ENCODE measurements at regions not wholly inside any gene's neighbourhood (a gene's known extent, or its start where the extent isn't known, plus 50 kb on each side); places are given as distances from the start of the nearest gene placed in this dataset.

- DNase-seq (ENCODE audit: low read depth): no peak
- TF ChIP-seq MYC (IDR thresholded peaks at IDR 0.05; ENCODE audit: low read depth, low read length) (no peak), MAX (IDR thresholded peaks at IDR 0.05; ENCODE audit: low read depth, low read length) (no peak), POLR2A (IDR thresholded peaks at IDR 0.05; ENCODE audit: extremely low read depth, insufficient read length) (no peak), CTCF (IDR thresholded peaks at IDR 0.05; ENCODE audit: low read depth, low read length) (no peak)
- no peak overlapping the region for H3K4me3 ChIP-seq (ENCODE audit: low read depth, low read length)
Measured at GRCh38 chr7:11300241-11300640, 326.6 kb downstream of the PHF14 start.

GRCh38 chr7:11302121-11302520 is 328.4 kb downstream of the PHF14 start:
- TF ChIP-seq MAX (IDR thresholded peaks at IDR 0.05; ENCODE audit: low read depth, low read length) (no peak), MYC (IDR thresholded peaks at IDR 0.05; ENCODE audit: low read depth, low read length) (no peak), POLR2A (IDR thresholded peaks at IDR 0.05; ENCODE audit: extremely low read depth, insufficient read length) (no peak), CTCF (IDR thresholded peaks at IDR 0.05; ENCODE audit: low read depth, low read length) (no peak)
- no peak for DNase-seq (ENCODE audit: low read depth)
- H3K4me3 ChIP-seq (ENCODE audit: low read depth, low read length): no peak overlapping the region

GRCh38 chr7:11313801-11314200 is 340.1 kb downstream of the PHF14 start:
- no peak for DNase-seq (ENCODE audit: low read depth)
- no peak overlapping the region for H3K4me3 ChIP-seq (ENCODE audit: low read depth, low read length)
- no peak for TF ChIP-seq CTCF (IDR thresholded peaks at IDR 0.05; ENCODE audit: low read depth, low read length)
- TF ChIP-seq MYC (IDR thresholded peaks at IDR 0.05; ENCODE audit: low read depth, low read length): no peak
- TF ChIP-seq POLR2A (IDR thresholded peaks at IDR 0.05; ENCODE audit: extremely low read depth, insufficient read length): no peak
- no peak for TF ChIP-seq MAX (IDR thresholded peaks at IDR 0.05; ENCODE audit: low read depth, low read length)

GRCh38 chr7:11315666-11316258 is 342.1 kb downstream of the PHF14 start:
- H3K4me3 ChIP-seq (ENCODE audit: low read depth, low read length): no peak overlapping the region
- no peak for TF ChIP-seq MYC (IDR thresholded peaks at IDR 0.05; ENCODE audit: low read depth, low read length)
- TF ChIP-seq POLR2A (IDR thresholded peaks at IDR 0.05; ENCODE audit: extremely low read depth, insufficient read length): no peak
- no peak for TF ChIP-seq CTCF (IDR thresholded peaks at IDR 0.05; ENCODE audit: low read depth, low read length)
- no peak for TF ChIP-seq MAX (IDR thresholded peaks at IDR 0.05; ENCODE audit: low read depth, low read length)
- DNase-seq (ENCODE audit: low read depth): no peak

- H3K4me3 ChIP-seq (ENCODE audit: low read depth, low read length): no peak overlapping the region
- DNase-seq (ENCODE audit: low read depth): no peak
- TF ChIP-seq MYC (IDR thresholded peaks at IDR 0.05; ENCODE audit: low read depth, low read length): no peak
- no peak for TF ChIP-seq CTCF (IDR thresholded peaks at IDR 0.05; ENCODE audit: low read depth, low read length)
- TF ChIP-seq POLR2A (IDR thresholded peaks at IDR 0.05; ENCODE audit: extremely low read depth, insufficient read length): no peak
- TF ChIP-seq MAX (IDR thresholded peaks at IDR 0.05; ENCODE audit: low read depth, low read length): no peak
Measured at GRCh38 chr7:11317766-11318165, 344.1 kb downstream of the PHF14 start.
